SK-N-SH (cell line): ENCODE measurements at regions not wholly inside any gene's neighbourhood (a gene's known extent, or its start where the extent isn't known, plus 50 kb on each side); places are given as distances from the start of the nearest gene placed in this dataset.

ENCODE experiments used
- CTCF ChIA-PET: fragments of 300-600, 350-600 bp; formaldehyde crosslinking; extraction: SDS; loops from one replicate; lab custom pipeline; 2021; lab: Yijun Ruan, JAX
- POLR2A ChIA-PET: fragments of 350-600 bp; sonication (Branson Sonifier 250); formaldehyde crosslinking; extraction: SDS; loops from one replicate; lab custom pipeline; 2020; ENCODE audit warnings: antibody characterized with exemption, inconsistent platforms; lab: Yijun Ruan, JAX
- DNase-seq: peaks from one replicate; pipeline ENCODE4 v3.0.0; 2012
- H2AFZ ChIP-seq: fragments of 200-600 bp; sonication (generic); 2 replicates; pipeline ENCODE4 v1.8.1; 2016; ENCODE audit warnings: antibody characterized with exemption, mild to moderate bottlenecking, low read depth
- H3F3A ChIP-seq: fragments of 200-600 bp; sonication (generic); replicated peaks from 2 replicates; pipeline ENCODE3; 2016; ENCODE audit warnings: antibody characterized with exemption, mild to moderate bottlenecking; ENCODE audit not compliant: insufficient read depth
- H3K27ac ChIP-seq, 2 experiments: fragments of 200-500 bp in 1 of 2; fragments of 200-600 bp in 1 of 2; sonication (Bioruptor generic) in 1 of 2; sonication (generic), shearing (Covaris generic) in 1 of 2; 2 replicates each; pipeline versions ENCODE4 v1.5.1 to v1.6.1; 2014 to 2016; ENCODE audit warnings: low read depth in 2 of 2, inconsistent platforms in 1 of 2, low read length in 1 of 2, mild to moderate bottlenecking in 1 of 2, mixed read lengths in 1 of 2
- H3K27me3 ChIP-seq: fragments of 200-600 bp; sonication (generic), shearing (Covaris generic); 2 replicates; pipeline ENCODE4 v1.6.1; 2016; ENCODE audit warnings: mixed run types; ENCODE audit not compliant: insufficient read depth
- H3K36me3 ChIP-seq, 2 experiments: fragments of 200-500 bp in 1 of 2; fragments of 200-600 bp in 1 of 2; sonication (Bioruptor generic) in 1 of 2; sonication (generic) in 1 of 2; replicated peaks in 1 of 2; 2 replicates each; pipeline versions ENCODE3 to v1.5.1; 2014 to 2016; ENCODE audit warnings: low read length in 1 of 2, mild to moderate bottlenecking in 1 of 2; ENCODE audit not compliant: insufficient read depth in 2 of 2, control insufficient read depth in 1 of 2
- H3K4me1 ChIP-seq, 2 experiments: fragments of 200-500 bp in 1 of 2; fragments of 200-600 bp in 1 of 2; sonication (Bioruptor generic) in 1 of 2; sonication (generic), shearing (Covaris generic) in 1 of 2; 2 replicates each; pipeline versions ENCODE4 v1.5.1 to v1.6.1; 2014 to 2016; ENCODE audit warnings: low read depth in 1 of 2, low read length in 1 of 2, mixed run types in 1 of 2; ENCODE audit not compliant: insufficient read depth in 2 of 2, control insufficient read depth in 1 of 2
- H3K4me2 ChIP-seq: fragments of 200-600 bp; sonication (generic), shearing (Covaris generic); 2 replicates; pipeline ENCODE4 v1.6.1; 2017; ENCODE audit warnings: mixed run types
- H3K4me3 ChIP-seq, 2 experiments: fragments of 200-500 bp in 1 of 2; fragments of 200-600 bp in 1 of 2; sonication (Bioruptor generic) in 1 of 2; sonication (generic), shearing (Covaris generic) in 1 of 2; 2 replicates each; pipeline versions ENCODE4 v1.5.1 to v1.8.1; 2014 to 2016; ENCODE audit warnings: low read depth in 2 of 2, inconsistent platforms in 1 of 2, low read length in 1 of 2, mild to moderate bottlenecking in 1 of 2, mixed read lengths in 1 of 2, moderate library complexity in 1 of 2
- H3K79me2 ChIP-seq: fragments of 200-600 bp; sonication (generic); 2 replicates; pipeline ENCODE4 v1.8.1; 2017; ENCODE audit warnings: mild to moderate bottlenecking; ENCODE audit not compliant: insufficient read depth
- H3K9ac ChIP-seq: fragments of 200-600 bp; sonication (generic); 2 replicates; pipeline ENCODE4 v1.6.1; 2017; ENCODE audit warnings: mixed run types
- H3K9me2 ChIP-seq: fragments of 200-600 bp; sonication (generic); 2 replicates; pipeline ENCODE4 v1.6.1; 2017; ENCODE audit warnings: mixed run types
- H3K9me3 ChIP-seq: fragments of 200-600 bp; sonication (generic); 2 replicates; pipeline ENCODE4 v1.6.1; 2017; ENCODE audit warnings: mixed run types, mild to moderate bottlenecking, moderate library complexity
- H4K20me1 ChIP-seq: fragments of 200-600 bp; sonication (generic); 2 replicates; pipeline ENCODE4 v1.6.1; 2017; ENCODE audit warnings: mild to moderate bottlenecking, mixed run types; ENCODE audit not compliant: insufficient read depth
- EP300 ChIP-seq, 2 experiments: IDR thresholded peaks; 2 replicates each; pipeline versions ENCODE4 v1.4.0 to v1.6.1; 2012; ENCODE audit warnings: borderline replicate concordance in 1 of 2, low read depth in 1 of 2, low read length in 1 of 2
- EZH2phosphoT487 ChIP-seq: fragments of 200-600 bp; sonication (generic); IDR thresholded peaks from 2 replicates; pipeline ENCODE4 v1.6.1; 2017; ENCODE audit warnings: low read depth, mixed run types, mild to moderate bottlenecking, antibody characterized with exemption, moderate library complexity, borderline replicate concordance
- FOSL2 ChIP-seq: IDR thresholded peaks from 2 replicates; pipeline ENCODE4 v1.4.0; 2012; ENCODE audit warnings: low read depth, mild to moderate bottlenecking, moderate library complexity, borderline replicate concordance
- FOXJ3 ChIP-seq: sonication (generic); formaldehyde crosslinking; IDR thresholded peaks from 2 replicates; pipeline ENCODE4 v1.5.1; 2020; ENCODE audit warnings: mild to moderate bottlenecking, missing genetic modification reagents
- GABPA ChIP-seq: IDR thresholded peaks from 2 replicates; pipeline ENCODE4 v1.4.0; 2012; ENCODE audit warnings: low read depth, mild to moderate bottlenecking
- GATA2 ChIP-seq: sonication (generic); formaldehyde crosslinking; IDR thresholded peaks from 2 replicates; pipeline ENCODE4 v1.5.0; 2020; ENCODE audit warnings: mild to moderate bottlenecking, missing genetic modification reagents
- JUND ChIP-seq: IDR thresholded peaks from 2 replicates; pipeline ENCODE4 v1.4.0; 2012
- MXI1 ChIP-seq: IDR thresholded peaks from 2 replicates; pipeline ENCODE4 v1.6.1; 2012; ENCODE audit warnings: mild to moderate bottlenecking, low read depth, low read length, improper control_type of control experiment
- RAD21 ChIP-seq: IDR thresholded peaks from 2 replicates; pipeline ENCODE4 v1.6.1; 2012; ENCODE audit warnings: mild to moderate bottlenecking, low read length
- RCOR1 ChIP-seq: fragments of 150-350 bp; IDR thresholded peaks from 2 replicates; pipeline ENCODE4 v1.6.1; 2017; ENCODE audit warnings: antibody characterized with exemption, low read length
- RXRA ChIP-seq: IDR thresholded peaks from 2 replicates; pipeline ENCODE4 v1.4.0; 2012; ENCODE audit warnings: low read depth, mild to moderate bottlenecking, borderline replicate concordance
- TAF1 ChIP-seq: IDR thresholded peaks from 2 replicates; pipeline ENCODE4 v1.6.1; 2012; ENCODE audit warnings: low read depth, mild to moderate bottlenecking, low read length, moderate library complexity, borderline replicate concordance
- TCF12 ChIP-seq: IDR thresholded peaks from 2 replicates; pipeline ENCODE4 v1.4.0; 2012
- TEAD4 ChIP-seq: IDR thresholded peaks from 2 replicates; pipeline ENCODE4 v1.4.0; 2012; ENCODE audit warnings: mild to moderate bottlenecking, borderline replicate concordance; ENCODE audit not compliant: insufficient read depth
- WGBS: methylation state at CpG from one replicate; pipeline ENCODE4 v1.1.6; 2017; ENCODE audit warnings: low lambda C conversion rate; 5-methylcytosine and 5-hydroxymethylcytosine counted together
- TF ChIP-seq, protein P1 (sequence below): IDR thresholded peaks from 2 replicates; pipeline ENCODE4 v1.4.0; 2012; ENCODE audit warnings: low read depth, borderline replicate concordance
- TF ChIP-seq, protein P2 (sequence below): fragments of 200-600 bp; sonication (generic); IDR thresholded peaks from 2 replicates; pipeline ENCODE4 v1.6.1; 2017; ENCODE audit warnings: antibody characterized with exemption, mild to moderate bottlenecking, moderate library complexity
- TF ChIP-seq, protein P3 (sequence below): IDR thresholded peaks from 2 replicates; pipeline ENCODE4; 2012

DNA sequence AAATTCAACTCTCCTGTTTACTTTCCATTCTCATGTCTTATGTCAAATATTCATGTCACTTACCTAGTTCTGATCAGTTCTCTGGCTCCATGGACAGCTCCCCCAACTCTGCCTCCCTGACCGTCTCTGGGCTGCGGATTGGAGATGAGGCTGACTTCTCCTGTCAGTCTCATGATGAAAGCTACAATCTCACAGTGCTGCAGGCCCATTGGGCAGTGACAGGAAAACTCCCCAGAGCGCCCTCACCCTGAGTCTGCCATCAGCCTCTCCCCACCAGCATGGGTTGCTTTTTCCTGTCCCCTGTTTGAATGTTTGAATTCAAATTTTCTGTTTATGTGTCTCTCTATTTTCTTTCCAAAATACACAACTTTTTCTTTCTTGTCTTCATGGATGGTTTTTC lies 63.8 kb upstream of the TOP3B start:
- ChIA-PET CTCF (no interaction called here), POLR2A (no interaction called here)
- DNase-seq: no peak
- no peaks in the 10 kb centered on the region for H3F3A ChIP-seq
- H3K4me2 ChIP-seq: no peak overlapping the region
- no peak overlapping the region for H3K9ac ChIP-seq
- H3K4me1 ChIP-seq: no peaks in the 10 kb centered on the region
- no peak overlapping the region for H3K27ac ChIP-seq
- no peaks in the 10 kb centered on the region for H3K36me3 ChIP-seq
- no peak for TF ChIP-seq RCOR1
- no peak for TF ChIP-seq TAF1
- no peak for TF ChIP-seq RXRA
- TF ChIP-seq MXI1: no peak
- TF ChIP-seq TEAD4: no peak
- TF ChIP-seq, protein P1, sequence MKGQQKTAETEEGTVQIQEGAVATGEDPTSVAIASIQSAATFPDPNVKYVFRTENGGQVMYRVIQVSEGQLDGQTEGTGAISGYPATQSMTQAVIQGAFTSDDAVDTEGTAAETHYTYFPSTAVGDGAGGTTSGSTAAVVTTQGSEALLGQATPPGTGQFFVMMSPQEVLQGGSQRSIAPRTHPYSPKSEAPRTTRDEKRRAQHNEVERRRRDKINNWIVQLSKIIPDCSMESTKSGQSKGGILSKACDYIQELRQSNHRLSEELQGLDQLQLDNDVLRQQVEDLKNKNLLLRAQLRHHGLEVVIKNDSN: no peak
- no peaks in the 10 kb centered on the region for H4K20me1 ChIP-seq
- WGBS: 15% methylated on average over 3 of the region's 3 CpGs
- H3K27me3 ChIP-seq: peaks cover 9% of the 10 kb centered on the region; the same call in 1 of the 2 replicates
- H3K9me2 ChIP-seq: no peaks in the 10 kb centered on the region
- H2AFZ ChIP-seq: no peak overlapping the region
- no peak overlapping the region for H3K4me3 ChIP-seq
- no peaks in the 10 kb centered on the region for H3K9me3 ChIP-seq
- H3K79me2 ChIP-seq: no peaks in the 10 kb centered on the region

DNA sequence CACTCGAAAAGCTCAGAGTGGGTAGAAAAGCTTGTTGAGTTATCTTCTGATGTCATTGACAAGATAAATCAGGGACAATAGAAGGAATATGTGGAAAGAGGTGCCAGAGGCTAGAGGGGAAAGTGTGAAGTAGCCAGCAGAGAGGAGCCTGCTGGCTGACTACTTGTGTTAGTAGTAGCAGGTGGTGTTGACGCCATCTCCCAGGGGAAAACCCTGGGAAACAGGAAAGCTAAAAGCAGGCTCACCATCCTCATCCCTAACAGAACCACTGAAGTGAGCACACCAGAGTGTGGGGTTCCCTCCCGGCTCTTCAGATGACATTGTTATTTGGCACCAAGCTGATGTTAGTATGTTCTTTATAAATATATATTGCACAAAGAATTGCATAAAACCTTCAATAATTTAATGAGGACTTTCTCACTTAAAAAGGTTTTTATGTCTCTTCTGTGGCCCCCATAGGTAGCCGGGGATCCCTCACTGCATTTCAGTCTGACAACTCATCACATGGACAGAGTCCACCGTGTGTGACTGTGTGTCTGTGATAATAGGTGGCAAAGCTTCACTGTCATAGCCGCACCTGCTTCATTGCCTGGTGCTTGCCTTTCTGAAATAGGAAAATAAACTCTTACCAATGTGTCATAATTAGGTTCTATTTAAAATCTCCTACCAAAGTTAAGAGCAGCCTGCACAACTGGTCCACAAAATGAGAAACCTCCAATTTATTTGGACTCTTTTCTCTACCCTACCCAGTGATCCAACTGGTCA lies 63.2 kb upstream of the TOP3B start:
- Histone ChIP-seq H3K36me3 (no peaks in the 10 kb centered on the region), H2AFZ (no peak overlapping the region), H3K27ac (no peak overlapping the region), H3K9me2 (no peaks in the 10 kb centered on the region), H3K79me2 (no peaks in the 10 kb centered on the region), H4K20me1 (no peaks in the 10 kb centered on the region), H3K9ac (no peak overlapping the region), H3K4me1 (no peaks in the 10 kb centered on the region), H3K4me3 (no peak overlapping the region), H3K9me3 (no peaks in the 10 kb centered on the region), H3F3A (no peaks in the 10 kb centered on the region), H3K4me2 (no peak overlapping the region), H3K27me3 (peaks cover 10% of the 10 kb centered on the region; the same call in 1 of the 2 replicates)
- WGBS: 37% methylated on average over 6 of the region's 6 CpGs
- ChIA-PET CTCF (interaction anchor here (5.4 kb wide), 1 partner anchor 14 kb away, joined by 32 read pairs; no protein-coding TSS in a partner anchor), POLR2A (no interaction called here)
- DNase-seq: no peak
- no peak for TF ChIP-seq FOSL2
- TF ChIP-seq EZH2phosphoT487: no peak
- TF ChIP-seq, protein P2, sequence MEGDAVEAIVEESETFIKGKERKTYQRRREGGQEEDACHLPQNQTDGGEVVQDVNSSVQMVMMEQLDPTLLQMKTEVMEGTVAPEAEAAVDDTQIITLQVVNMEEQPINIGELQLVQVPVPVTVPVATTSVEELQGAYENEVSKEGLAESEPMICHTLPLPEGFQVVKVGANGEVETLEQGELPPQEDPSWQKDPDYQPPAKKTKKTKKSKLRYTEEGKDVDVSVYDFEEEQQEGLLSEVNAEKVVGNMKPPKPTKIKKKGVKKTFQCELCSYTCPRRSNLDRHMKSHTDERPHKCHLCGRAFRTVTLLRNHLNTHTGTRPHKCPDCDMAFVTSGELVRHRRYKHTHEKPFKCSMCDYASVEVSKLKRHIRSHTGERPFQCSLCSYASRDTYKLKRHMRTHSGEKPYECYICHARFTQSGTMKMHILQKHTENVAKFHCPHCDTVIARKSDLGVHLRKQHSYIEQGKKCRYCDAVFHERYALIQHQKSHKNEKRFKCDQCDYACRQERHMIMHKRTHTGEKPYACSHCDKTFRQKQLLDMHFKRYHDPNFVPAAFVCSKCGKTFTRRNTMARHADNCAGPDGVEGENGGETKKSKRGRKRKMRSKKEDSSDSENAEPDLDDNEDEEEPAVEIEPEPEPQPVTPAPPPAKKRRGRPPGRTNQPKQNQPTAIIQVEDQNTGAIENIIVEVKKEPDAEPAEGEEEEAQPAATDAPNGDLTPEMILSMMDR: no peak
- TF ChIP-seq EP300 (IDR thresholded peaks at IDR 0.05; ENCODE audit: borderline replicate concordance in 1 of 2, low read depth in 1 of 2, low read length in 1 of 2): no peak
- TF ChIP-seq JUND: no peak
- TF ChIP-seq GABPA: no peak
- TF ChIP-seq FOXJ3 (CRISPR knock-in tag): no peak
- TF ChIP-seq, protein P3, sequence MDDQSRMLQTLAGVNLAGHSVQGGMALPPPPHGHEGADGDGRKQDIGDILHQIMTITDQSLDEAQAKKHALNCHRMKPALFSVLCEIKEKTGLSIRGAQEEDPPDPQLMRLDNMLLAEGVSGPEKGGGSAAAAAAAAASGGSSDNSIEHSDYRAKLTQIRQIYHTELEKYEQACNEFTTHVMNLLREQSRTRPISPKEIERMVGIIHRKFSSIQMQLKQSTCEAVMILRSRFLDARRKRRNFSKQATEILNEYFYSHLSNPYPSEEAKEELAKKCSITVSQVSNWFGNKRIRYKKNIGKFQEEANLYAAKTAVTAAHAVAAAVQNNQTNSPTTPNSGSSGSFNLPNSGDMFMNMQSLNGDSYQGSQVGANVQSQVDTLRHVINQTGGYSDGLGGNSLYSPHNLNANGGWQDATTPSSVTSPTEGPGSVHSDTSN: no peak
- TF ChIP-seq, protein P1: no peak
- no peak for TF ChIP-seq GATA2 (CRISPR knock-in tag)
- TF ChIP-seq TCF12: no peak
- no peak for TF ChIP-seq TEAD4
- no peak for TF ChIP-seq RAD21
